ENCODE measurements at regions not wholly inside any gene's neighbourhood (a gene's known extent, or its start where the extent isn't known, plus 50 kb on each side); places are given as distances from the start of the nearest gene placed in this dataset.

DNA sequence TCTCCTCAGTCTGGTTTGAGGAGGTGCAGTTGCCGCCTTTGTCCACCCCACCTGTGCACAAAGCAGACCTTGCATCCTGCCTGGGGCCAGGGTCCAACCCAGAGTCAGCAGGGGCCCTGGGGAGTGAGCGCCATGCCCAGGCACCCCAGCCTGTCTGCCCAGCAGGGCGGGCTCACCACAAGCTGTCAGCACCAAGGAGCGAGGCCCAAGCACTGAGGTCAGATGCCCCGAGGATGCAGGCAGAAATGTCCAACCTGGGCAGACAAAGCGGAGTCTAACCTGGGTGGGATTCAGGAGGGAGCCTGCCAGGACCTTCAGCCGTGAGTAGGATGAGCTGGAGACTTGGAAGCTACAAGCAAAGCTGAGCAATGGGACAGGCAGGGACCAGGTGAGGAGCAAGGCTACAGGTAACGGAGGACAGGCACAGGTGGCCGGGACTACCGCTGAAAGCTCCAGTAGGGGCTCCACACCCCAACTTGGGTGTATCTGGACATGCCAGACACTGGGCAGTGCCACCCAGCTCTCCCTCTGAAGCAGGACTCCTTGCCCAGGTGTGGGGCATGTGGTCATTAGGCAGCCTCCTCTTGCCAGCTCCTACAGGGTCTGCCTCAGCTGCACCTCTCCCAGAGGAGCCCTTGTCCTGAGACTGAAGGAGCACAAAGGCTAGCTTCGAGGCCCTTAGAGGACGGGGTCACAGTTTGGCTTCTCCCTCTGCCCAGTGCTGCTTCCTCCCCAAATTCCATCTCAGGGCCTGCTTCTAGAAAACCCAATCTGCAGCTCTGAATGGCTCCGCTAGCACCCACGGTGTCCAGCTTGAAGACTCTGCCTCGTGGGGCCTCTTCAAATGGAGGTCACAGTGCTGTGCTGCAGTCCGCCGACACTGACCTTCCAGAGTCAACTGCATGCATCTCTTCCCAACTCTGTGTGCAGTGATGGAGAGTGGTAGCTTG lies 210.6 kb upstream of the CDYL start:
- no peak for TF ChIP-seq TAF1 (IDR thresholded peaks at IDR 0.05; ENCODE audit: borderline replicate concordance, insufficient read depth, low read length)
- TF ChIP-seq SIN3A (IDR thresholded peaks at IDR 0.05; ENCODE audit: borderline replicate concordance, insufficient read depth, low read length): no peak
- TF ChIP-seq FOXP2 (optimal IDR thresholded peaks at IDR 0.05; ENCODE audit: borderline replicate concordance, extremely low read depth, extremely low read length, insufficient read depth): no peak
- TF ChIP-seq POLR2AphosphoS5 (IDR thresholded peaks at IDR 0.05; ENCODE audit: low read depth, low read length): no peak
- TF ChIP-seq, protein P1, sequence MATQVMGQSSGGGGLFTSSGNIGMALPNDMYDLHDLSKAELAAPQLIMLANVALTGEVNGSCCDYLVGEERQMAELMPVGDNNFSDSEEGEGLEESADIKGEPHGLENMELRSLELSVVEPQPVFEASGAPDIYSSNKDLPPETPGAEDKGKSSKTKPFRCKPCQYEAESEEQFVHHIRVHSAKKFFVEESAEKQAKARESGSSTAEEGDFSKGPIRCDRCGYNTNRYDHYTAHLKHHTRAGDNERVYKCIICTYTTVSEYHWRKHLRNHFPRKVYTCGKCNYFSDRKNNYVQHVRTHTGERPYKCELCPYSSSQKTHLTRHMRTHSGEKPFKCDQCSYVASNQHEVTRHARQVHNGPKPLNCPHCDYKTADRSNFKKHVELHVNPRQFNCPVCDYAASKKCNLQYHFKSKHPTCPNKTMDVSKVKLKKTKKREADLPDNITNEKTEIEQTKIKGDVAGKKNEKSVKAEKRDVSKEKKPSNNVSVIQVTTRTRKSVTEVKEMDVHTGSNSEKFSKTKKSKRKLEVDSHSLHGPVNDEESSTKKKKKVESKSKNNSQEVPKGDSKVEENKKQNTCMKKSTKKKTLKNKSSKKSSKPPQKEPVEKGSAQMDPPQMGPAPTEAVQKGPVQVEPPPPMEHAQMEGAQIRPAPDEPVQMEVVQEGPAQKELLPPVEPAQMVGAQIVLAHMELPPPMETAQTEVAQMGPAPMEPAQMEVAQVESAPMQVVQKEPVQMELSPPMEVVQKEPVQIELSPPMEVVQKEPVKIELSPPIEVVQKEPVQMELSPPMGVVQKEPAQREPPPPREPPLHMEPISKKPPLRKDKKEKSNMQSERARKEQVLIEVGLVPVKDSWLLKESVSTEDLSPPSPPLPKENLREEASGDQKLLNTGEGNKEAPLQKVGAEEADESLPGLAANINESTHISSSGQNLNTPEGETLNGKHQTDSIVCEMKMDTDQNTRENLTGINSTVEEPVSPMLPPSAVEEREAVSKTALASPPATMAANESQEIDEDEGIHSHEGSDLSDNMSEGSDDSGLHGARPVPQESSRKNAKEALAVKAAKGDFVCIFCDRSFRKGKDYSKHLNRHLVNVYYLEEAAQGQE (IDR thresholded peaks at IDR 0.05; ENCODE audit: insufficient read depth in 1 of 2, low read depth in 2 of 2, low read length in 2 of 2): no peak

DNA sequence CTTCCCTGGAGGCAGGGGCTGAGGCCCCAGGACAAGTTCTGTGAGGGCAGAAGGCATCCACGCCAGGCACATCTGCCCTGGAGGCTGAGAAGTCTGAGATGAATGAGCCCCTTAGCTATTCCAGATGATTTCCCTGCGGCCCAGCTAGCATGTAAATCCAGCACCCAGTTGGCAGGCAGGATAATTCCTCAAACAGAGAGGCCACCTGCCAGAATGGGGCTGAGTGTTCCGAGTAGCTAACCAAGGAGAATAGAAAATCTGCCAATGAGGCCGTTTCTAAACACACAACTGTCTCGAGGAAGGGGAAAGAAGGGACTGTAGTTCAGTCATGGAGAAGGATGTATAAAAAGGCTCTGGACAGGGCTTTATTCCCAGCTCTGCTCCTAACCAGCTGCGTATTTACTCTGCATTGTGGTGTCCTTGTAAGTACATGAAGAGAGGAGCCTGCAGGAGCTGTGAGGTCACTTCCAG lies 211.4 kb upstream of the CDYL start:
- no peak for TF ChIP-seq POLR2AphosphoS5 (IDR thresholded peaks at IDR 0.05; ENCODE audit: low read depth, low read length)
- no peak for TF ChIP-seq FOXP2 (optimal IDR thresholded peaks at IDR 0.05; ENCODE audit: borderline replicate concordance, extremely low read depth, extremely low read length, insufficient read depth)
- TF ChIP-seq, protein P1 (IDR thresholded peaks at IDR 0.05; ENCODE audit: insufficient read depth in 1 of 2, low read depth in 2 of 2, low read length in 2 of 2): no peak
- no peak for TF ChIP-seq TAF1 (IDR thresholded peaks at IDR 0.05; ENCODE audit: borderline replicate concordance, insufficient read depth, low read length)

DNA sequence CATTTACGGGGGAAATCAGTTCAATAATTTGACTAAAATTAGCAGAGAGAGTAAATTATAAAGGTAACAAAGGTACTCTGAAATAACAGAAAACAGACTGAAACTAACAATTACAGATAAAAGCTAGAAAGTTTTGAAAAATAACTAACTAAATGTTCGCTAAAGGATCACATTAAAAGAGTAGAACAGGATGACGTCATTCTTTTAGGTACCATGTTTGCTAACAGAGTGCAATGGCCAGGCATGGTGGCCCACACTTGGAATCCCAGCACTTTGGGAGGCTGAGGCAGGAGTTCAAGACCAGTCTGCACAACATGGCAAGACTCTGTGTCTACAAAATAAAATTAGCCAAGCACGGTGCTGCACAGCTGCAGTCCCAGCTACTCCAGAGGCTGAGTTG lies 212.3 kb upstream of the CDYL start:
- TF ChIP-seq TAF1 (IDR thresholded peaks at IDR 0.05; ENCODE audit: borderline replicate concordance, insufficient read depth, low read length): no peak
- no peak for TF ChIP-seq FOXP2 (optimal IDR thresholded peaks at IDR 0.05; ENCODE audit: borderline replicate concordance, extremely low read depth, extremely low read length, insufficient read depth)
- TF ChIP-seq POLR2AphosphoS5 (IDR thresholded peaks at IDR 0.05; ENCODE audit: low read depth, low read length): no peak
- TF ChIP-seq, protein P1 (IDR thresholded peaks at IDR 0.05; ENCODE audit: insufficient read depth in 1 of 2, low read depth in 2 of 2, low read length in 2 of 2): no peak
- no peak for TF ChIP-seq SIN3A (IDR thresholded peaks at IDR 0.05; ENCODE audit: borderline replicate concordance, insufficient read depth, low read length)

DNA sequence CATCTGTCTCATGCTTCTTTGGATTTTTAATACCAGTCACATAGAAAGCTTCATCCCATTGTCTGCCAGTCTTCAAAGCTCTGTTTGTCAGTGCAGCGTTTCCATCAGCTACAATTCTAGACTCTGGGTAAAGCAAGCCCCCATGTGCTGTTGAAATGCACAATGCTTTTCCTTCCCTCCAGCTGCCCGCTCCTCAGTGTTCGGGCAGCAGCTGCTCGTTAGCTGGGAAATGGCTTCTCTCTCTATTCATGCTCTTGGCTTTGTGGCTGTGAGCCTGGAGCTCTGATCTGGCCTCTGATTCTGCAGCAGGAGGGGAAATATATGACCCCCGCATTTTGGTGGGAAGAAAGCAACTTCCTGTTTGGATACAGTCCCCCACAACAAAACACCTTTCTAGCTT lies 213.0 kb upstream of the CDYL start:
- TF ChIP-seq, protein P1 (IDR thresholded peaks at IDR 0.05; ENCODE audit: insufficient read depth in 1 of 2, low read depth in 2 of 2, low read length in 2 of 2): no peak
- TF ChIP-seq POLR2AphosphoS5 (IDR thresholded peaks at IDR 0.05; ENCODE audit: low read depth, low read length): no peak
- TF ChIP-seq TAF1 (IDR thresholded peaks at IDR 0.05; ENCODE audit: borderline replicate concordance, insufficient read depth, low read length): no peak
- no peak for TF ChIP-seq FOXP2 (optimal IDR thresholded peaks at IDR 0.05; ENCODE audit: borderline replicate concordance, extremely low read depth, extremely low read length, insufficient read depth)
- TF ChIP-seq SIN3A (IDR thresholded peaks at IDR 0.05; ENCODE audit: borderline replicate concordance, insufficient read depth, low read length): no peak

Measured in PFSK-1 (cell line).